GM18907 (cell line): ENCODE measurements at regions not wholly inside any gene's neighbourhood (a gene's known extent, or its start where the extent isn't known, plus 50 kb on each side); places are given as distances from the start of the nearest gene placed in this dataset.

ENCODE experiments used
- ATAC-seq: cut with Tn5 transposase; IDR thresholded peaks from one replicate; pipeline ENCODE4 v1.9.1; 2021; ENCODE audit warnings: mild to moderate bottlenecking, moderate library complexity; ENCODE audit not compliant: unreplicated experiment

DNA sequence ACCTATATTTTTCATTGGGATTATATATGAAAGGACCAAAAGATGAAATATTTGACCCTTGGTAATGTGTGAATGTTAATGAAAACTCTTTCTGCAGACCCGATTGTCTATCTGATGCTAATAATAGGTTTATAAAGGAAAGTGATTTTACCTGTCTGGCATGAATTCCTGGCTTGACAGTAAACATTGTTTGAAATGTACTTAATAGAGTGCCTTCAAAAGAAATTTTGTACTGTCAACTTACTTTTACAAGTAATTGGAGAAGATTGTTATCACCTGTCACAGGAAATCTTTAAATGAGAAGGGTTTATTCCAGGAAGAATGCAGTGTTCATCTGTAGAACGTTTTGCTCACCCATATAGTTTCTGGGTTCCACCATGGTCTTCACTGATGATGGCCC is 588.2 kb downstream of the INHBA start:
- ATAC-seq: no peak

DNA sequence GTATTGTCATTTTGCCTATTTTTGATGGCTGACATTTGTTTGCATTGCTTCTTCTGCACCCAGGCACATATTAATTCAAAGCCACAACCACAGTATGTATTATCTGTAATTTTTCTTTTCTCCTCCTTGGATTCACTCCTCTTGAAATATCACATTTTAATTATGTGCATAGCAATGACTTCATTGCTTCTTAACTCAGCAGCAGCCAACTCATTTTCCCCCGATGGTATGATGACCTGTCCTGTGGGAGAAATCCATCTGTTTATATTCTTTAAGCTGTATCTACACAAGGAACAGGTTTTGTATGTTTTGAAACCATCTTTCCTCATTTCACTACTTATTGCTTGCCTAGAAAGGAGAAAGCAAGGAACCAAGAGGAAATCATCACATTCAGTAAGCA is 588.8 kb downstream of the INHBA start:
- no peak for ATAC-seq

DNA sequence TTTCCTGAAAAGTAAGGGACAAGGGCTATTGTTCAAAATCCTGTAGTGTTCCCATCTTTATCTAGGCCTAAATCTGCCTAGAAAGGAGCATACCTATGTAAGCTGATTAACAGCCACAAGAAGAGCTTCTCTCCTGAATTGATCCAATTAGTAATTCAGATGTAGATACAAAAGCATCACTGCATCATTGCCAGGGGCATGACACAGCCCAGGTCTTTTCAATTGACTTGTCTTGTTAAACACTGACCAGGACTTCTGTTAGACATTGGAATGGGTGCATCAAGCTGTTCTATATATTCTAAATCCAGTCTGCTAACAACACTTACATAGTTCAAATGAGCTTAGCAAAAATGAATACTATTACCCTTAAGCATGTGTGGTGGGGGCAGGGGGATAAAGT is 589.2 kb downstream of the INHBA start:
- ATAC-seq: no peak

DNA sequence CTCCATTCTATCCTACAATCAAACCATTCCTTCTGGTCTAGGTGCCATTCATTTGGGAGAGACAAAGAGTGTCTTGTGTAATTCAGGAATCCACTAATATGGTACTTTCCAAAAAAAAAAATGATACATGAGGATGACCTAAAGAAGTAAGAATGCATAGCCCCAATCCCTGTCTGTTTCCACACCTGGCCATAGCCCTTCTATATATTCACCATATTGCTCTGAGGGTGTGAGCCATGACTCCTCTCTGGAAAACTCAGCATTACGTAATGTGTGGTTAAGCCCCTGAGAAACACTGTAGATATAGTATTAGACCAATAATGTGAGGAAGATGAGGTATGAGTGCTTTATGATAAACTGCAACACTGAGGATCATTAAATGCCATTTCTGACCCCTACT is 592.7 kb downstream of the INHBA start:
- no peak for ATAC-seq

DNA sequence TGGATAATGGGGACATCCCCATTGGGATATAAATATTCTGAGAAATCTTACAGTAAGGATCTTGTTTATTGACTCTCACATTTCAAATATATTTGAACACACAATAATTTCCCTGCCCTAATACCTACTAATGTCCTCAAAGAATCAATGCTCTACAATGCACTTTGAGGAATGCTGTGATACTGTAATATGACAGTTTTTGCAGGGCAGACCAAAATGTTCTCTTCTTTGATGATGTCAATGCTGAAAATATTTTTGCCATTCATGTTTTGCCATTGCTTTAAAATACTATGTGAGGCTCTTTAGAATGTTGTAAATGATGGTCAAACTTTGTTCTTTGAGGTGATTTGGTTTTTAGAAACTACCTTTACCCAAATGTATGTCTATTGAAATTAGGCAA is 594.1 kb downstream of the INHBA start:
- ATAC-seq: no peak

DNA sequence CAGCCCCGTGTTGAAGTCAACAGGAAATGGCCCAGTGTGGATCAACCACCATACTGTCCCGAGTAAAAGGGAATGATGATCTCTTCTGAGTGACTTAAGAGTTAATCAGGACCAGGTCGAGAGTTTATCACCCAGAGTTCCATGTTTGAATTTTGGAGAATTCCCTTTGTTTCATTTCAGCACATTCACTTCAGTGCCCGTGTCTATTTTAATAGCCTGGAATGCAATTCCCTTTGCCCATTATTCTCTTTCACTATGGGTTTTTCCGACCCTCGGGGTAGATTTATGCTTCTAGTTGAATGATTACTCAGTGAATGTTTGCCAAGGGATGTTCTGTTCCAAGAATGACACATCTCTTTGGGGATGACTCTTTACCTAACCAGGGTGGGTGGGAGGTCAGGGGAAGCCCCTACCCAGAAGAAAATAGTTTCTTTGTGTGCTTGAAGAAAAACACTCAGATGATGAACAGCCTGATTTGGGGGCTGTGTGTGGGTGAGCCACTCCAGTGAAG is 594.9 kb downstream of the INHBA start:
- peak; percentile 52 for ATAC-seq

DNA sequence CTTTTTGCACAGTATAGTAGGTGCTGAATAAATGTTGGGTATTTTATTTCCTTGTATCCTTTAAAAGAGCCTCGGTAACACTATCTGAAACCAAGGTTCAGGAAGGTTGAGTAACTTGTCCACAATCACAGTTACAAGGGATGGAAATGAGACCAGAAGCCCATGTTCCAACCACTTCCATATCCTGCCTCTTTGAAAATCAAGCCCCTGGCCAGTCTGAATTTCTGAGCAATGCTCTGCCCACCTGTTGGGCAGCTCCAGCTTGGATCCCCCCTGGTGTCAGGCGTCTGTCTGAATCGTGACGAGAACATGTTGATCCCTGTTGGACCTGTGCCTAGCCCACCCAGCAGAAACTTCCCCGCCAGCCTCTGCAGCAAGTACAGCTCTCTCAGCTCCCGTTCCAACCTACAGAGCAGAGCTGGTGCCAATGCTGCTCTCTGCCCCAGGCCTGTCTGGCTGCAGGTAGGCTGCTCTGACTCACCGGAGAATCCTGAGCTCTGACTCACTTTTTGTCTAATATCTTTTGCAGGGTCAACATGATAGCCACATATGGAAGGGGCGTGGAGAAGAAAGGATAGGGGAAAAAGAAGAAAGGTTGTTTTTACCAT is 595.5 kb downstream of the INHBA start:
- no peak for ATAC-seq

DNA sequence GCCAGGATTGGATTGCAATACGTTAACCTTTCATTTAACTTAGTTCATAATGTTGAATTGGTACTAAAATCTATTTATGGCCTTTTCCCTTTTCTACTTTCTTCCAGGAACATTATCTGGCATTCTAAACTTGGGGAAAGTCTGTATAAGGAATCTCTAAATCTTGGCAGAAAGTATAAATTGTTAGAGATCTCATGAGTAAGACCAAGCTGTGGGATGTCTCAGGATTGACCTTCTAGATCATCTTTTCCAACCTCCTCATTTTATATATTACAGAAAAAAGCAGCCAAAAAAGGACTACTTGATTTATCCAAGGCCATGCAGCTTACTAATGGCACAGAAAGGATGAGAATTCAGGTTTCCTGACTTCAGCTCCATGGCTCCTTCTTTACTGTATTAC is 598.3 kb downstream of the INHBA start:
- no peak for ATAC-seq

DNA sequence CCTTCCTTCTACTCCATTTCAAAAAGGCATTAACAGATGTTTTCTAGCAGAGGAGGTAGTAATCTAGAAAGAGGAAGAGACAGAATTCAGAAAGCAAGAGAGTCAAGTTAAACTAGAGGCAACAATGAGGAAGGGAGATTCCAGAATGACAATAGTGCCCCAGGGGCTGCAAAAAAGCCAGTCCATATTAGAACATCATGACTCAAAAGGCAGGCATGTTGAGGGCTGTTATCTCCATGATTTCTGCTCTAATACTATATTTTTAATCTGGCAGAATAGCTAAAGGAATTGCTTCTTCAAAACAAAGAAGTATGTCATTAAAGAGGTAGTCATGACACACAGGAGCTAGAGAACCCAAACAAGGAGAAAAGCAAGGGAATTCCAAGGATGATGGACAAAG is 599.6 kb downstream of the INHBA start:
- peak; percentile 70 for ATAC-seq

DNA sequence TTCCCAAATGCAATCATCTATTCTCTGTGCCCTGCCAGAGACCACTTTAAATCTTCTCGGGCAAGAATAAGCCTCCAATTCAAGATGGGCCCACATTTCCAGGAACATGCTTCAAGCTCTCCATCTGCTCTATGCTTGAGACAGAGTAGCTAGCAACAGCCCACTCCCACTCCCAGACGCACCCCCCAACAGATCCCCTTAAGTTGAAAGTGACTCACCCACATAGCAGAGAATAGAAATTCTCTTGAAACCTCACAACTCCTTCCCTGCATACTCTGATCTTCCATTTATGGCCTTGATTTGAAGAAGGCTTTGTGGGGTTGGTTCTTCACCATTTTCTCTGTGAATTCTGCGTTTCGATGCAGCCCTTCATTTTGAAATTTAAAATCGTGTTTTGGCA is 604.0 kb downstream of the INHBA start:
- ATAC-seq: no peak

DNA sequence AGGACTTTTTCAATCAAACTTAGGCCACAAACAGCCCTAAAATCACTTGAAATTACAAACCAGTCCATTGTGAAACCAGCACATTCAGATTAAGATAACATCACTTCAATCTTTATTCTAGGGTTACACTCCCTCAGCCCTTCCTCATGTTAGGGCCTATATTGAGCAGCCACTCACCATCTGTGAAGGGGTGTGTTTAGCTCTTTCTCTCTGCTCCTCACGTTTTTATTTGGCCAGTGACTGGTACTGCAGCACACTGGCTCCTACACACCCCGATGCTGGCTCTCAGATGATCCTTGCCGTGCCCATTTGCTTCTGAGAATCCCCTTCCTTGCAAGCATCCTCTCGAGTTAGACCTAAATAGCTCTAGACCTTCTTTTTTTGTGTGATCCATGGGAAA is 604.5 kb downstream of the INHBA start:
- no peak for ATAC-seq

DNA sequence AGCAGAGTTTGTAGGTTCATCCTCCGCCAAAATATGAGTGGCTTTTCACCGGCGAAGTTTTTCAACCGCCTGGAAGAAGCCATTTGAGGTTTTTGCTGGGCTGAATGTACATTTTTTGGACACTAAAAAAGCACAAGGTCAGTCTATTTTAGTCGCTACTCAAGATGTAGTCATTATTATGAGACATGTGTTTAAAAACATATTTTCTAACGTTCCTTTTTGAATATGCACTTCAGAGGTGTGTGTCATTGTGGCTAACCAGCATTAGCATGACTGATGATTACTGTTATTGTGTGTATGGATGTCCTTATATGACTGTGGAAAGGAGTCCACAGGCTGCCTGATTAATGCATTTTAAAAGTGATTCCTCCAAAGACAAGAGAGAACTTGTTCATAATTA is 605.4 kb downstream of the INHBA start:
- ATAC-seq: no peak

DNA sequence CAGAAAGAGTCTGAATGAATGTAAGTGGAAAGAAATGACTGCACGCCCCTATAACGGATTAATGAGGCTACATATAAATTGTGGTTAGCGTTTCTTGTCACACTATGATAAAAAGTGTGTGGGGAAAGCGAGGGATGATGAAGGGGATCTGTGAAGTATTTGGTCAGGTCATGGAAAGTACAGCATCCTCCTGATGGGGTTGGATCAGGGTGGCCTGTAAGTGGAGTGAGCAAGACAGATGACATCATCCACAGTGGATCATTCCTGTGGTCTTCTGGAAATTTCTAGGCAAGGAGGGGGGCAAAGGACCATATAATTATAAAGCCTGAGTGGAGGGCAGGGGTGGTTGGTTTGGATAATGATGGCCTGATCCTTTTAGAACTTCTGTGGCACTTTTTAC is 606.0 kb downstream of the INHBA start:
- ATAC-seq: no peak

DNA sequence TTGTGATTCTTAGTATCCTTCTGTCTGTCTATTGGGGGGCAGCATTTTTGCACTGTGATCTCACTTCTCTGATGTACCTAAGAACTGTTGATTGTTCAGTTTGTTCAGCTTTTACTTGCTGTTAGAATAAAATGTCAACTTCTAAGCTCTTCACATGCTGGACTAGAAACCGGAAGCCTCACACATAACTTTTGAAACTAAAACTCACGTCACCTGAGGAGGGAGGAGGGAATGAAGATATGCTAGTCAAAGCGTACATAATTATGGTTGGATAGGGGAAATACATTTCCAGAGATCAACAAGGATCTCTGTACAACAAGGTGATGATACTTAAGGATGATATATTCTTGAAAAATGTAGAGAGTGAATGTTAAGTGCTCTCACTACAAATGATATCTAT is 609.7 kb downstream of the INHBA start:
- no peak for ATAC-seq

DNA sequence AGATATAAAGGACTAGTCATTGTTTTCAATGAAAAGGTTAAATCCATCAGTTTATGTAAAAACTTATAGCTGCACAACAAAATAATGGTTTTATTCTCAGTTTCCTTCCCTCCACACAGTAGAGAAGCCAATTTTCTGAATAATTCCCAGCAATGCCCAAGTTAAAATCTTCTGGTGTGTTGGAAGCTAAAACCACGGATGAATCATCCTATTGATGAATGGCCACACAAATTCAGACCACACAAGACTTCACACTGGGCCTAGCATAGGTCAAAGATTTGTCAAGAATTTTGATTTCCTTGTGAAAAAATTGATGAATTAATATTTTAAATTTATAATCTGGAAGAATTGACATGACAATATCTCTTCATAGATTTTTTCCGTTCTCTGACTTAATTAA is 617.6 kb downstream of the INHBA start:
- no peak for ATAC-seq

DNA sequence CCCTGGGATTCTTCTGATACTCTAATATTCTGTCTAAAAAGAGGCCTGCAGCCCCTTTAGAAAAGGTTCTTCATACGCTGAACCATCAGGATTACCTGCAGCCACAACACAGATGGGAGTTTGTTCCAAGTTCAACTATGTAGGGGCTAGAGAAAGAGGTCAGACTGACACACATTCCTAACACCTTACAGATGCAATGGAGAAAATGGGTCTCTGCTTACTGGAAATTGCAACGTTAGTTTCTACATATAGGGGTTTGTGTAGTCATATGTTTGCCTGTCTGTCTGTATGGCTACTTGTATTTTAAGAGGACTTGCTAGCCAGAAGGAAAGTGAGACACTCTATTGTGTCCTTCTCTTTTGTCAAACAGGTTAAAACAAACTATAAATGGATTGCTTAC is 618.5 kb downstream of the INHBA start:
- ATAC-seq: no peak

DNA sequence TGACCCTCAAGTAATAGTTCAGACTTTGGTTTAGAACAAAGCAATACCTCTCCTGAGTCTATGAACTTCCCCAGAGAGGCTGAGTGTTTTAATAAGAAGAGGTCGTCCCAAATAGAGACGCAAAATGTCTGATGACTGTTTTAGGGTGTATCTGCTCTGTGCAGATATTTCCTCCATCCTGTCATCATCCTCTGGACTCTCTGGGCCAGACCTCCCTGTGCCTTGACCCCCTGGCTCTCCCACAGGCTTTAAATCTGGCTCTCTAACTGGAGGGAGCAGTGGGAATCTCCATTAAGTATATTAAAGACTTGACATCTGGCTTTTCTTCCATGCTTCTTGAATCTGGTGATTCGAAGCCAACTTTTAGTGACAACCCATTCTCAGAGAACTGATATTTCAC is 633.3 kb downstream of the INHBA start:
- ATAC-seq: no peak

DNA sequence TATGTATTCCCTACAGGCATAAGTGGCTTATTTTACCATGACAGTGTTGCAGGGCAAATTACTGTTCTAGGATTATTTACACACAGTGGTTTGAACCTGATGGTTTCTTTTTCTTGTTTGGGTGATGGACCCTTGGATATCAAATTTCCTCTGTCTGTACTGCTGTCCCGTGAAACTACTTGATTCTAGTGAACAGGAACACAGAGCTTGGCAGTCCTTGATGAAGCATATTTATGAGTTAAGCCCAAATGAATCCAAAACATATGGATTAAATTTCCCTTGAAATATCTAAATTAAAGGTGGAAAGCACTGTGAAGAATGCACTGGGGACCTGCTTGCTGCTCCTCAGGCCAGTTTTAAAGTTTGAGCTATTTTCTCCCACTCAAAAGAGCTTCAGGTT is 635.3 kb downstream of the INHBA start:
- no peak for ATAC-seq

DNA sequence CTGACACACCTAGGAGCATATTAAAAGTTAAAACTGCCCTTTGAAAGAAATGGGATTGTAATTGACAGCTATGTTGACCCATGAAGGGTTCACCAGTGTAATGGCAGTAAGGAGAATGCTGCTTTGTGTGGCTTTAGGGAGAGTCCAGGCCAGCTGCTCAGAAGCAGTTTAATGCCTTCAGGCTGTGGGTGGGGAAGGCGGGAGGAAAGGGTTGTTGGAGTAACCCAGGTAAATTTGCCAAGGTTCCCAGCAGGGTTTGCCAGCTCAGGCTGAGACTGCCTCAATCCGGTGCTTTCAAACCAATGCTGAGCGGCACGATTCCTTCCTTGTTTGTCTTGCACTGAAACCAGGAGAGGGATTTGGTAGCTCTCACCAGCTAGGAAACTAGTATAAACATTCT is 637.2 kb downstream of the INHBA start:
- no peak for ATAC-seq

DNA sequence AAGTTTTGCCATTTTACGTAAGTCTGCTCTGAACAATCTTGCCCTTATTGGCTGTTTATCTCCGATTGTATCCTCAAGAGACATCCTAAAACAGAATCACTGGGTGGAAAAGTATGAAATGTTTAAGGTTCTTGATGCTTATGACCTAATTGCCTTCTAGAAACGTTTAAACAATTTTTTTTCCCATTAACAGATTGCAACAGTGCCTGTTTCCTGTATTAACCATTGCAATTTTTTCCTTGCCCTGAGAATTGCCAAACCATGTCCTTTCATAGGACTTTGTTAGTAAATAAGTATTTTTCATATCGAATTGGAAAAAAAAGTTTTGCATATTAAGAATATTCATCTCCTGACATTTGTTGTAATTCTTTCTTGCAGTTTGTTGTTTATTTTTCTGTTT is 639.8 kb downstream of the INHBA start:
- no peak for ATAC-seq

DNA sequence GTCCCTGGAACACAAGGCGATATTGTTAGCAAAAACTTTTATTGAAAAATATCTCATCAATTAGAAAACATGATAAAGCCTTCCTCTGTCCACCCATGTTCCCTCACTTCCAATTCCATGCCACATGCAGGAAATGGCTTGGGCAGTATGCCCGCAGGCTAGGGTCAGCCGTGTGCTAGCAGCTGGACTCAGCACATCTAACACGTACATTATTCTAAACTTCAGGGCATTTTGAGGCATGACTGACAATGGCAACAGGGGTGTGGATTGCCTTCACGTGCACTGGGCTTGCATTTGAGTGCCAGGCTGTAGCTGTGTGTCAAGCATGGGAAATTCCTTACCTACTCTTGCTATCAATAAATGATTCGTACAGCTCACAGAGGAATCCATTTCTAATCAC is 642.1 kb downstream of the INHBA start:
- no peak for ATAC-seq

DNA sequence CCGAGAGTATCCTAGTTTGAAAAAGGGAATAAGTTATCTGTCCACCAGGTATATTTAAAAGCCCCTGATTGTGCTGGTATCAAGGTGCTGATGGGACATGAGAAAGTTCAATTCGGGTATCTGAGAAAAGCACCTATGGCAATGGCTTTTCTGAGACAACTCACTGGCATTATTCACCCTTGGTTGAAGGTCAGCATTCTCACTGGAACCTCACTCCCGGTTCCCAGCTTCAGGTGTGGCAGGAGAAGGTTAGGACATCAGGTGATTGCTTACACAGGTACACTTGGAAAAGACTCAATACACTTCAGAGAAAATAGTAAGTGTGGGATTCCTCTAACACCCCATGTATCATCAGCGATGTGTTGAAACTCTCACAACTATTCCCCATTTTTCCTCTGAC is 643.1 kb downstream of the INHBA start:
- no peak for ATAC-seq

DNA sequence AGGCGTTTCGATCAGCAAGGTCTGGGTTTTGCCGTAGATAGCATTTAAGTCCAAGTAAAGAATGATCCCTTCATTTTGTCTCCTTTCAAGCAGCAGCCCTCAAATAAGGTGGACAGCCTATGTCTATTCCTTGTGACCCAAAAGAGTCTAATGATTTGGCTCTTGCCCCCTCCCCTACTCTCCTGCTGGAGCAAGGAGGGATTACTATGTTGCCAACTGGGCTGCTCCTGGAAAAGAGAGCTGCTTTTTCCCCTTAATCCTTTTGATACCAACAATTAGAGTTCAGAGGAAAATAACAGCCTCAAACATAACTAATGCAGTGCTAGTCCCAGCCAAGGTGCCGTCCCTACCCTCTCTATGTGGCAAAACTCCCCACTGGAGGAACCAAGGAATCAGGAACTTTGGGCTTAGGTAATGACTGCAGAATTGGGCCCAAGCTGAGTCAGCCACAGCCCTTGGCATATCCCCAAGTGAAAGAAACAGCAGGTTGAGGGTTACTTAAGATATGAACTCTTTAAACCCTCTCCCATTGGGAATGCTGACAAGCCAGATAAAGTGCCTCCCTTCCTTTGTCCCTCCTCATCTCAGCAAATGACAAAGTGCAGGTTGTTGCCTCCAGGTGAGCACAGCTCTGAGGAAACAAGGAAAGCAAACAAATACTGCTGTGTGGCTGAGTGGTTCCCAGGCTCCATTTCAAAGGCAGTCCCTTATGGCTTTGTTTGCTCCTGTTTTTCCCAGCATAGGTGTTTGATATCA is 643.7 kb downstream of the INHBA start:
- no peak for ATAC-seq
